GM23338 (cell line): ENCODE measurements at regions not wholly inside any gene's neighbourhood (a gene's known extent, or its start where the extent isn't known, plus 50 kb on each side); places are given as distances from the start of the nearest gene placed in this dataset.
A peak's percentile ranks its signal among the peaks of the same experiment; 100 is the strongest.

Source experiments
- ATAC-seq: fragments of 200-7000 bp; cut with Tn5 transposase; 3 replicates; pipeline ENCODE4 v1.9.1; 2020
- DNase-seq: peaks from one replicate; pipeline ENCODE4 v3.0.0-alpha.2; 2015; ENCODE audit warnings: low spot score
- H2AFZ ChIP-seq: fragments of 200-600 bp; sonication (generic); 2 replicates; pipeline ENCODE4 v1.8.0; 2016; ENCODE audit warnings: antibody characterized with exemption, mild to moderate bottlenecking, moderate library complexity
- H3F3A ChIP-seq: fragments of 200-600 bp; sonication (generic); replicated peaks from 2 replicates; pipeline ENCODE4 v1.8.0; 2017; ENCODE audit warnings: antibody characterized with exemption, mixed run types, low read depth
- H3K27ac ChIP-seq: fragments of 200-600 bp; sonication (generic); 2 replicates; pipeline ENCODE4 v1.6.1; 2016; ENCODE audit warnings: low read depth
- H3K27me3 ChIP-seq: fragments of 200-600 bp; sonication (generic); 2 replicates; pipeline ENCODE4 v1.8.0; 2016; ENCODE audit warnings: mild to moderate bottlenecking, mixed run types, moderate library complexity; ENCODE audit not compliant: insufficient read depth
- H3K36me3 ChIP-seq: fragments of 200-600 bp; sonication (generic); 2 replicates; pipeline ENCODE4 v1.8.0; 2016; ENCODE audit warnings: mild to moderate bottlenecking; ENCODE audit not compliant: insufficient read depth
- H3K4me1 ChIP-seq: fragments of 200-600 bp; sonication (generic); 2 replicates; pipeline ENCODE4 v1.8.0; 2016; ENCODE audit warnings: mild to moderate bottlenecking, moderate library complexity; ENCODE audit not compliant: insufficient read depth
- H3K4me2 ChIP-seq: fragments of 200-600 bp; sonication (generic); 2 replicates; pipeline ENCODE4 v1.7.1; 2017; ENCODE audit warnings: mixed run types
- H3K4me3 ChIP-seq: fragments of 200-600 bp; sonication (generic); 2 replicates; pipeline ENCODE4 v1.6.1; 2016; ENCODE audit warnings: mixed run types
- H3K79me2 ChIP-seq: fragments of 200-600 bp; sonication (generic); replicated peaks from 2 replicates; pipeline ENCODE4 v1.8.0; 2017; ENCODE audit warnings: mild to moderate bottlenecking; ENCODE audit not compliant: insufficient read depth
- H3K9me2 ChIP-seq: fragments of 200-600 bp; sonication (generic); 2 replicates; pipeline ENCODE4 v1.8.0; 2017; ENCODE audit not compliant: insufficient read depth
- H4K20me1 ChIP-seq: fragments of 200-600 bp; sonication (generic); replicated peaks from 2 replicates; pipeline ENCODE4 v1.8.0; 2017; ENCODE audit warnings: mild to moderate bottlenecking; ENCODE audit not compliant: insufficient read depth
- H3K27ac Mint-ChIP-seq: 2 replicates; pipeline ENCODE4 v1.8.0; 2020; ENCODE audit warnings: inconsistent platforms, mild to moderate bottlenecking, moderate library complexity, mixed read lengths
- H3K27me3 Mint-ChIP-seq: 3 replicates; pipeline ENCODE4 v1.8.0; 2022; ENCODE audit warnings: low read depth, mild to moderate bottlenecking, moderate library complexity, mixed read lengths, inconsistent platforms; ENCODE audit not compliant: insufficient read depth, poor library complexity
- H3K36me3 Mint-ChIP-seq: 3 replicates; pipeline ENCODE4 v1.8.0; 2021; ENCODE audit warnings: low read depth, mild to moderate bottlenecking, inconsistent platforms, moderate library complexity, mixed read lengths
- H3K4me1 Mint-ChIP-seq: 3 replicates; pipeline ENCODE4 v1.8.0; 2020; ENCODE audit warnings: mild to moderate bottlenecking, inconsistent platforms, mixed read lengths
- H3K4me3 Mint-ChIP-seq: 3 replicates; pipeline ENCODE4 v1.8.0; 2021; ENCODE audit warnings: moderate library complexity, mild to moderate bottlenecking, inconsistent platforms, mixed read lengths
- H3K9me3 Mint-ChIP-seq: 3 replicates; pipeline ENCODE4 v1.8.0; 2020; ENCODE audit warnings: moderate library complexity, mild to moderate bottlenecking, inconsistent platforms, mixed read lengths
- CREB1 ChIP-seq: fragments of 250-450 bp; sonication (Bioruptor Pico); IDR thresholded peaks from 2 replicates; pipeline ENCODE4 v1.5.0; 2020; ENCODE audit warnings: low read depth, mild to moderate bottlenecking, moderate library complexity
- CTCF ChIP-seq, 2 experiments: fragments of 200-600 bp in 1 of 2; sonication (generic) in 1 of 2; conservative IDR thresholded peaks; 2 replicates each; pipeline versions ENCODE4 v1.5.1 to v1.6.1; 2016 to 2017; ENCODE audit warnings: antibody characterized with exemption in 2 of 2, low read depth in 2 of 2, mild to moderate bottlenecking in 2 of 2, moderate library complexity in 1 of 2
- ETS1 ChIP-seq: IDR thresholded peaks from 2 replicates; pipeline ENCODE4 v1.6.1; 2016; ENCODE audit warnings: antibody characterized with exemption
- NANOG ChIP-seq: IDR thresholded peaks from 2 replicates; pipeline ENCODE4 v1.6.1; 2016; ENCODE audit warnings: antibody characterized with exemption, borderline replicate concordance
- POLR2AphosphoS5 ChIP-seq: IDR thresholded peaks from 2 replicates; pipeline ENCODE4 v1.6.1; 2016; ENCODE audit warnings: antibody characterized with exemption, low read depth
- REST ChIP-seq: IDR thresholded peaks from one replicate; pipeline ENCODE4 v1.6.1; 2018; ENCODE audit warnings: antibody characterized with exemption; ENCODE audit not compliant: unreplicated experiment
- ZNF331 ChIP-seq: fragments of 250-450 bp; sonication (Bioruptor Pico); IDR thresholded peaks from 2 replicates; pipeline ENCODE4 v1.5.0; 2020; ENCODE audit warnings: low read depth, mild to moderate bottlenecking, moderate library complexity
- ZNF462 ChIP-seq: fragments of 250-450 bp; sonication (Bioruptor Pico); IDR thresholded peaks from 2 replicates; pipeline ENCODE4 v1.5.0; 2020; ENCODE audit warnings: mild to moderate bottlenecking, moderate library complexity

- TF ChIP-seq CTCF (conservative IDR thresholded peaks at IDR 0.05; ENCODE audit: low read depth in 2 of 2) (no peak), ETS1 (no peak), CREB1 (CRISPR knock-in tag) (no peak)
Measured at GRCh38 chr7:17549406-17549805, 251.0 kb downstream of the AHR start (continued).

- Histone ChIP-seq H3F3A (no peaks in the 10 kb centered on the region), H3K79me2 (no peaks in the 10 kb centered on the region), H4K20me1 (no peaks in the 10 kb centered on the region), H3K4me3 (no peak overlapping the region), H3K4me1 (no peaks in the 10 kb centered on the region), H3K36me3 (no peaks in the 10 kb centered on the region), H3K4me2 (no peak overlapping the region), H2AFZ (no peak overlapping the region), H3K9me2 (peaks cover 9% of the 10 kb centered on the region; the same call in 1 of the 2 replicates), H3K27ac (no peak overlapping the region), H3K27me3 (no peaks in the 10 kb centered on the region)
- Mint-ChIP-seq H3K36me3 (no peaks in the 10 kb centered on the region), H3K9me3 (no peaks in the 10 kb centered on the region), H3K4me3 (no peak overlapping the region), H3K4me1 (no peaks in the 10 kb centered on the region), H3K27me3 (peaks cover 2% of the 10 kb centered on the region), H3K27ac (peak overlapping the region; percentile 62; the same call in 1 of the 2 replicates)
- DNase-seq (no peak), ATAC-seq (no peak)
- TF ChIP-seq ETS1 = no peak
- TF ChIP-seq ZNF462 (CRISPR knock-in tag) = no peak
- TF ChIP-seq POLR2AphosphoS5 = no peak
- no peak for TF ChIP-seq CTCF (conservative IDR thresholded peaks at IDR 0.05; ENCODE audit: low read depth in 2 of 2)
- TF ChIP-seq NANOG = no peak
- no peak for TF ChIP-seq REST
- TF ChIP-seq ZNF331 (CRISPR knock-in tag) = no peak
Measured at GRCh38 chr7:17552373-17552772, 253.9 kb downstream of the AHR start.
